IMR-90 (cell line): ENCODE measurements at regions not wholly inside any gene's neighbourhood (a gene's known extent, or its start where the extent isn't known, plus 50 kb on each side); places are given as distances from the start of the nearest gene placed in this dataset.

Source experiments
- POLR2A ChIP-seq: IDR thresholded peaks from 2 replicates; pipeline ENCODE4 v1.6.1; 2012; ENCODE audit warnings: mild to moderate bottlenecking, low read depth, low read length
- RAD21 ChIP-seq: IDR thresholded peaks from 2 replicates; pipeline ENCODE4 v1.6.1; 2012; ENCODE audit warnings: low read length, improper control_type of control experiment
- TF ChIP-seq, protein P1 (sequence below): conservative IDR thresholded peaks from 2 replicates; pipeline ENCODE4 v1.5.1; 2012; ENCODE audit warnings: mild to moderate bottlenecking, low read depth, low read length, improper control_type of control experiment

DNA sequence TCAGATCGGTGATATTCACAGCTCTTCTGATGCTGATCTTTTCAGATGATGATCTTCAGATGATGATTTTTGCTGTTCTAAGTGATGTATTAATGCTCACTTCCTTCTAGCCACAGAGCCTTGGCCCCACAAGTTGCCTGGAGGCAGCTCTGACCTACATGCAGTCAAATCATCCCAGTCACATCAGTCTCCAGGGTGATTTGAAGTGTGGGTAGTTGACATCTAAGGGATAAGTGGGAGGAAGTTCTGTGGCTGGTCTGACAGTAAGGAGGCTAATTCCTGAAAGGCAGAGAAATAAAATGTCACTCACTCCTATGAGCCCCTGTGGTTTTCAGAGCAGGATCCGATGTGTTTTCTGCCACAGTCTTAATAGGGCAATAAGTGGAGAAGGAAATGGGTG is 79.8 kb upstream of the RPL34 start:
- TF ChIP-seq, protein P1, sequence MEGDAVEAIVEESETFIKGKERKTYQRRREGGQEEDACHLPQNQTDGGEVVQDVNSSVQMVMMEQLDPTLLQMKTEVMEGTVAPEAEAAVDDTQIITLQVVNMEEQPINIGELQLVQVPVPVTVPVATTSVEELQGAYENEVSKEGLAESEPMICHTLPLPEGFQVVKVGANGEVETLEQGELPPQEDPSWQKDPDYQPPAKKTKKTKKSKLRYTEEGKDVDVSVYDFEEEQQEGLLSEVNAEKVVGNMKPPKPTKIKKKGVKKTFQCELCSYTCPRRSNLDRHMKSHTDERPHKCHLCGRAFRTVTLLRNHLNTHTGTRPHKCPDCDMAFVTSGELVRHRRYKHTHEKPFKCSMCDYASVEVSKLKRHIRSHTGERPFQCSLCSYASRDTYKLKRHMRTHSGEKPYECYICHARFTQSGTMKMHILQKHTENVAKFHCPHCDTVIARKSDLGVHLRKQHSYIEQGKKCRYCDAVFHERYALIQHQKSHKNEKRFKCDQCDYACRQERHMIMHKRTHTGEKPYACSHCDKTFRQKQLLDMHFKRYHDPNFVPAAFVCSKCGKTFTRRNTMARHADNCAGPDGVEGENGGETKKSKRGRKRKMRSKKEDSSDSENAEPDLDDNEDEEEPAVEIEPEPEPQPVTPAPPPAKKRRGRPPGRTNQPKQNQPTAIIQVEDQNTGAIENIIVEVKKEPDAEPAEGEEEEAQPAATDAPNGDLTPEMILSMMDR, result no peak
- TF ChIP-seq POLR2A (no peak), RAD21 (no peak)
